ENCODE measurements at regions not wholly inside any gene's neighbourhood (a gene's known extent, or its start where the extent isn't known, plus 50 kb on each side); places are given as distances from the start of the nearest gene placed in this dataset.

GRCh38 chr10:93143281-93143680, 69.6 kb downstream of the CYP26A1 start:
- TF ChIP-seq POLR2A (IDR thresholded peaks at IDR 0.05; ENCODE audit: low read depth, low read length) (no peak), TAF1 (IDR thresholded peaks at IDR 0.05; ENCODE audit: borderline replicate concordance, low read depth, low read length) (no peak)
